ENCODE measurements at regions not wholly inside any gene's neighbourhood (a gene's known extent, or its start where the extent isn't known, plus 50 kb on each side); places are given as distances from the start of the nearest gene placed in this dataset.
"Not testable (repeated sequence)": the region's sequence is repeated elsewhere in the genome, so short reads cannot be mapped to it uniquely, and the experiment has no call there.

GRCh38 chr18:60007661-60008060, 107.9 kb downstream of the PMAIP1 start:
- no peak for DNase-seq

- no peak for DNase-seq
These were observed 103.9 kb downstream of the PMAIP1 start for GRCh38 chr18:60003610-60004185.

- no peak for DNase-seq
These were observed 96.7 kb downstream of the PMAIP1 start for GRCh38 chr18:59996370-59996966.

GRCh38 chr18:59994357-59994756, 94.6 kb downstream of the PMAIP1 start:
- DNase-seq, result no peak

GRCh38 chr18:59993560-59993959, 93.8 kb downstream of the PMAIP1 start:
- DNase-seq, result no peak

- DNase-seq, result no peak
These were observed 90.5 kb downstream of the PMAIP1 start for GRCh38 chr18:59990121-59990823.

GRCh38 chr18:59988098-59988706, 88.4 kb downstream of the PMAIP1 start:
- peak; percentile 29 for DNase-seq

GRCh38 chr18:59987102-59987501, 87.3 kb downstream of the PMAIP1 start:
- no peak for DNase-seq

- DNase-seq, result no peak
These were observed 86.3 kb downstream of the PMAIP1 start for GRCh38 chr18:59986139-59986538.

GRCh38 chr18:59985289-59985688, 85.5 kb downstream of the PMAIP1 start:
- no peak for DNase-seq

GRCh38 chr18:59983506-59983905, 83.7 kb downstream of the PMAIP1 start:
- DNase-seq, result no peak

GRCh38 chr18:59980188-59980637, 80.4 kb downstream of the PMAIP1 start:
- DNase-seq, result no peak

GRCh38 chr18:59971871-59972428, 72.2 kb downstream of the PMAIP1 start:
- no peak for DNase-seq

GRCh38 chr18:59971144-59971543, 71.3 kb downstream of the PMAIP1 start:
- DNase-seq, result not testable (repeated sequence)

- not testable (repeated sequence) for DNase-seq
These were observed 69.8 kb downstream of the PMAIP1 start for GRCh38 chr18:59969477-59970028.

- no peak for DNase-seq
These were observed 68.8 kb downstream of the PMAIP1 start for GRCh38 chr18:59968583-59968982.

GRCh38 chr18:59967878-59968277, 68.1 kb downstream of the PMAIP1 start:
- DNase-seq, result no peak

- no peak for DNase-seq
These were observed 67.1 kb downstream of the PMAIP1 start for GRCh38 chr18:59966913-59967312.

GRCh38 chr18:59963229-59963628, 63.4 kb downstream of the PMAIP1 start:
- DNase-seq, result no peak

GRCh38 chr18:59961070-59961469, 61.3 kb downstream of the PMAIP1 start:
- DNase-seq, result no peak

- DNase-seq, result no peak
These were observed 60.5 kb downstream of the PMAIP1 start for GRCh38 chr18:59960272-59960671.

- DNase-seq, result no peak
These were observed 59.8 kb downstream of the PMAIP1 start for GRCh38 chr18:59959606-59960005.

- no peak for DNase-seq
These were observed 59.3 kb downstream of the PMAIP1 start for GRCh38 chr18:59959073-59959472.
